ENCODE measurements at regions not wholly inside any gene's neighbourhood (a gene's known extent, or its start where the extent isn't known, plus 50 kb on each side); places are given as distances from the start of the nearest gene placed in this dataset.

DNA sequence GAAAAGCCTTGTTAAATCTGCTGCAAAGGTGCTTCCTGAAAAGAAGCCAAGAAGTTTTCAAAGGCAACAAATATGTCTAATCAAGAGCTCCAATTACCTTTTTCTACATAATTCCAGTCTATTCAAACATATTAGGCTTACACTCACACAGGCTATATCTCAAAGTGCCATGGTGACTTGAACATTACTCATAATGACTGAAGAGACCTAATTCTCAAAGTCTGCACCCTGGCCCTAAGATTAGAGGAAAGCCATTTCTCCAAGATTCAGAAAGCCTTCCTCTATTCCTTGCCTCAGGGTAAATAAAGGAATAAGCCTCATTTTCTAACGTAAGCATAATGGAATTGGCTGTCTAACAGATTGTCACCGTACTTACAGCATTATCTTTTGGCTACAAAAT is 78.3 kb upstream of the THSD7A start:
- H3K36me3 ChIP-seq (replicated peaks in 1 of 2; ENCODE audit: control insufficient read depth in 1 of 2, insufficient read depth in 2 of 2, low read length in 2 of 2): no peaks in the 10 kb centered on the region
- POLR2A ChIA-PET: no interaction called here
- ATAC-seq: no peak
- H2AFZ ChIP-seq (ENCODE audit: low read length): no peak overlapping the region
- H3K4me2 ChIP-seq (ENCODE audit: low read depth, low read length): no peak overlapping the region
- intact Hi-C loops (cut with micrococcal nuclease; ENCODE audit: unreplicated experiment) (no loop called here), in situ Hi-C loops (cut with HindIII; ENCODE audit: extremely low pct_ligation_motif_present, low pct_unique_long_range_greater_than_20kb) (no loop called here)
- FAIRE-seq: no peak
- H3K27ac ChIP-seq (ENCODE audit: extremely low read length, insufficient read depth, low read length): no peak overlapping the region
- TF ChIP-seq ZNF207 (IDR thresholded peaks at IDR 0.05; ENCODE audit: borderline replicate concordance) (no peak), SMARCC2 (IDR thresholded peaks at IDR 0.05) (no peak), ZNF510 (CRISPR knock-in tag; IDR thresholded peaks at IDR 0.05; ENCODE audit: low read depth) (no peak)
- no peak for DNase-seq (ENCODE audit: low spot score)
- no peak overlapping the region for H3K9ac ChIP-seq (ENCODE audit: insufficient read depth, low read depth, low read length)
- H3K4me1 ChIP-seq (ENCODE audit: insufficient read depth, low read length): no peaks in the 10 kb centered on the region
- no TSS peak for BruUV-seq (replicated peaks)
- no peaks in the 10 kb centered on the region; a peak in 1 of 5 replicates for H3K27me3 ChIP-seq (ENCODE audit: control insufficient read depth in 1 of 2, insufficient read depth in 2 of 2, low read length in 2 of 2)
- H3K9me3 ChIP-seq (ENCODE audit: low read length): peaks cover 10% of the 10 kb centered on the region
- WGBS (ENCODE audit: low lambda C conversion rate): 2% methylated on average over 2 of the region's 2 CpGs
- H3K79me2 ChIP-seq (ENCODE audit: insufficient read depth, low read length): no peaks in the 10 kb centered on the region
- H3K4me3 ChIP-seq (replicated peaks in 1 of 3; ENCODE audit: insufficient read depth in 1 of 3, low read depth in 2 of 3, low read length in 3 of 3): no peak overlapping the region
- CTCF ChIA-PET (ENCODE audit: low intra/inter-chr PET ratio, low total read pairs): no interaction called here
- H4K20me1 ChIP-seq (ENCODE audit: insufficient read depth, low read length): no peaks in the 10 kb centered on the region

DNA sequence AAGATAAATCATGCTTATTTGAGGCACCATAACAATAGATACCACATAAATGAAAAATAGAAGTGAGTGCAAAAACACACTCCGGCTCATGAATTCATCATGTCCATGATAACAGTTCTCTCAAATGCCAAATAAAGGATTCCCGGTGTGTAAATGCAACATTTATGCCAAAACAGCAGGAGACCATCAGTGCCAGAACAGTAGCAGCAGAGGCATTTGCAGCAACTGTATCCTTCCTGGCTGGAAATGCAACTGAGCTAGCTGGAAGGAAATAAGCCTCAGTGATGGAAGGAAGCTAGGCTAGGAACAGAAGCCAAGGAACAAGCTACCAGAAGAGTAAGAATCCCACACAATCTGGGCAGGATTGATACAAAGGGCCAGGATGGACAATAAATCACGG is 79.9 kb upstream of the THSD7A start:
- Histone ChIP-seq H3K27ac (ENCODE audit: extremely low read length, insufficient read depth, low read length) (no peak overlapping the region), H3K79me2 (ENCODE audit: insufficient read depth, low read length) (no peaks in the 10 kb centered on the region), H4K20me1 (ENCODE audit: insufficient read depth, low read length) (no peaks in the 10 kb centered on the region), H3K9me3 (ENCODE audit: low read length) (peaks cover 5% of the 10 kb centered on the region), H3K36me3 (replicated peaks in 1 of 2; ENCODE audit: control insufficient read depth in 1 of 2, insufficient read depth in 2 of 2, low read length in 2 of 2) (no peaks in the 10 kb centered on the region), H3K27me3 (ENCODE audit: control insufficient read depth in 1 of 2, insufficient read depth in 2 of 2, low read length in 2 of 2) (no peaks in the 10 kb centered on the region), H2AFZ (ENCODE audit: low read length) (no peak overlapping the region), H3K4me1 (ENCODE audit: insufficient read depth, low read length) (no peaks in the 10 kb centered on the region), H3K4me2 (ENCODE audit: low read depth, low read length) (no peak overlapping the region), H3K4me3 (replicated peaks in 1 of 3; ENCODE audit: insufficient read depth in 1 of 3, low read depth in 2 of 3, low read length in 3 of 3) (no peak overlapping the region), H3K9ac (ENCODE audit: insufficient read depth, low read depth, low read length) (no peak overlapping the region)
- ATAC-seq: no peak
- CTCF ChIA-PET (ENCODE audit: low intra/inter-chr PET ratio, low total read pairs): no interaction called here
- in situ Hi-C loops (cut with HindIII; ENCODE audit: extremely low pct_ligation_motif_present, low pct_unique_long_range_greater_than_20kb) (no loop called here), intact Hi-C loops (cut with micrococcal nuclease; ENCODE audit: unreplicated experiment) (no loop called here)
- 25% methylated on average over 3 of the region's 3 CpGs for WGBS (ENCODE audit: low lambda C conversion rate)
- POLR2A ChIA-PET: no interaction called here
- FAIRE-seq: no peak
- no TSS peak for BruUV-seq (replicated peaks)
- DNase-seq (ENCODE audit: low spot score): no peak
- TF ChIP-seq BHLHE40 (IDR thresholded peaks at IDR 0.05; ENCODE audit: low read length) (no peak), ZBTB7B (CRISPR knock-in tag; IDR thresholded peaks at IDR 0.05) (no peak), MLLT10 (CRISPR knock-in tag; IDR thresholded peaks at IDR 0.05) (no peak), JUNB (CRISPR knock-in tag; IDR thresholded peaks at IDR 0.05; ENCODE audit: borderline replicate concordance) (no peak), ZNF674 (CRISPR knock-in tag; IDR thresholded peaks at IDR 0.05; ENCODE audit: low read depth) (no peak), ZNF564 (CRISPR knock-in tag; IDR thresholded peaks at IDR 0.05) (no peak), IRF2 (CRISPR knock-in tag; IDR thresholded peaks at IDR 0.05) (no peak), ZNF781 (CRISPR knock-in tag; IDR thresholded peaks at IDR 0.05; ENCODE audit: borderline replicate concordance, not compliant biosample characterization) (no peak), ZSCAN9 (CRISPR knock-in tag; IDR thresholded peaks at IDR 0.05; ENCODE audit: borderline replicate concordance) (no peak), ZNF660 (CRISPR knock-in tag; IDR thresholded peaks at IDR 0.05; ENCODE audit: borderline replicate concordance, low read depth) (no peak), ZBTB8A (CRISPR knock-in tag; IDR thresholded peaks at IDR 0.05; ENCODE audit: borderline replicate concordance, low read depth) (no peak)
- TF ChIP-seq, protein P1, sequence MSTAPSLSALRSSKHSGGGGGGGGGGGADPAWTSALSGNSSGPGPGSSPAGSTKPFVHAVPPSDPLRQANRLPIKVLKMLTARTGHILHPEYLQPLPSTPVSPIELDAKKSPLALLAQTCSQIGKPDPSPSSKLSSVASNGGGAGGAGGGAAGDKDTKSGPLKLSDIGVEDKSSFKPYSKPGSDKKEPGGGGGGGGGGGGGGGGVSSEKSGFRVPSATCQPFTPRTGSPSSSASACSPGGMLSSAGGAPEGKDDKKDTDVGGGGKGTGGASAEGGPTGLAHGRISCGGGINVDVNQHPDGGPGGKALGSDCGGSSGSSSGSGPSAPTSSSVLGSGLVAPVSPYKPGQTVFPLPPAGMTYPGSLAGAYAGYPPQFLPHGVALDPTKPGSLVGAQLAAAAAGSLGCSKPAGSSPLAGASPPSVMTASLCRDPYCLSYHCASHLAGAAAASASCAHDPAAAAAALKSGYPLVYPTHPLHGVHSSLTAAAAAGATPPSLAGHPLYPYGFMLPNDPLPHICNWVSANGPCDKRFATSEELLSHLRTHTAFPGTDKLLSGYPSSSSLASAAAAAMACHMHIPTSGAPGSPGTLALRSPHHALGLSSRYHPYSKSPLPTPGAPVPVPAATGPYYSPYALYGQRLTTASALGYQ (CRISPR knock-in tag; IDR thresholded peaks at IDR 0.05): no peak
- TF ChIP-seq, protein P2, sequence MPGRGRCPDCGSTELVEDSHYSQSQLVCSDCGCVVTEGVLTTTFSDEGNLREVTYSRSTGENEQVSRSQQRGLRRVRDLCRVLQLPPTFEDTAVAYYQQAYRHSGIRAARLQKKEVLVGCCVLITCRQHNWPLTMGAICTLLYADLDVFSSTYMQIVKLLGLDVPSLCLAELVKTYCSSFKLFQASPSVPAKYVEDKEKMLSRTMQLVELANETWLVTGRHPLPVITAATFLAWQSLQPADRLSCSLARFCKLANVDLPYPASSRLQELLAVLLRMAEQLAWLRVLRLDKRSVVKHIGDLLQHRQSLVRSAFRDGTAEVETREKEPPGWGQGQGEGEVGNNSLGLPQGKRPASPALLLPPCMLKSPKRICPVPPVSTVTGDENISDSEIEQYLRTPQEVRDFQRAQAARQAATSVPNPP (CRISPR knock-in tag; IDR thresholded peaks at IDR 0.05): no peak
- TF ChIP-seq, protein P3, sequence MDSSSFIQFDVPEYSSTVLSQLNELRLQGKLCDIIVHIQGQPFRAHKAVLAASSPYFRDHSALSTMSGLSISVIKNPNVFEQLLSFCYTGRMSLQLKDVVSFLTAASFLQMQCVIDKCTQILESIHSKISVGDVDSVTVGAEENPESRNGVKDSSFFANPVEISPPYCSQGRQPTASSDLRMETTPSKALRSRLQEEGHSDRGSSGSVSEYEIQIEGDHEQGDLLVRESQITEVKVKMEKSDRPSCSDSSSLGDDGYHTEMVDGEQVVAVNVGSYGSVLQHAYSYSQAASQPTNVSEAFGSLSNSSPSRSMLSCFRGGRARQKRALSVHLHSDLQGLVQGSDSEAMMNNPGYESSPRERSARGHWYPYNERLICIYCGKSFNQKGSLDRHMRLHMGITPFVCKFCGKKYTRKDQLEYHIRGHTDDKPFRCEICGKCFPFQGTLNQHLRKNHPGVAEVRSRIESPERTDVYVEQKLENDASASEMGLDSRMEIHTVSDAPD (CRISPR knock-in tag; IDR thresholded peaks at IDR 0.05): no peak

All from HepG2 (cell line).